ENCODE measurements at regions not wholly inside any gene's neighbourhood (a gene's known extent, or its start where the extent isn't known, plus 50 kb on each side); places are given as distances from the start of the nearest gene placed in this dataset.
A peak's percentile ranks its signal among the peaks of the same experiment; 100 is the strongest.

- Histone ChIP-seq H3K4me1 (no peaks in the 10 kb centered on the region), H3K4me3 (no peak overlapping the region), H3K27me3 (ENCODE audit: low read depth) (no peaks in the 10 kb centered on the region), H3K27ac (no peak overlapping the region), H3K36me3 (no peaks in the 10 kb centered on the region), H3K9me3 (no peaks in the 10 kb centered on the region)
- TF ChIP-seq CTCF (IDR thresholded peaks at IDR 0.05), result no peak
- ATAC-seq (no peak), DNase-seq (no peak)
- intact Hi-C loops (cut with DNase I), result no loop called here
These were observed 584.2 kb upstream of the SLITRK1 start for GRCh38 chr13:84466461-84466860.

GRCh38 chr13:84460989-84461388 is 578.7 kb upstream of the SLITRK1 start:
- intact Hi-C loops (cut with DNase I), result no loop called here
- Histone ChIP-seq H3K27me3 (ENCODE audit: low read depth) (no peaks in the 10 kb centered on the region), H3K36me3 (no peaks in the 10 kb centered on the region), H3K4me3 (no peak overlapping the region), H3K27ac (no peak overlapping the region), H3K4me1 (no peaks in the 10 kb centered on the region), H3K9me3 (no peaks in the 10 kb centered on the region)
- DNase-seq (no peak), ATAC-seq (no peak)
- no peak for TF ChIP-seq CTCF (IDR thresholded peaks at IDR 0.05)

GRCh38 chr13:84455143-84455905 is 573.0 kb upstream of the SLITRK1 start:
- no peaks in the 10 kb centered on the region for H3K27me3 ChIP-seq (ENCODE audit: low read depth)
- intact Hi-C loops (cut with DNase I), result no loop called here
- ATAC-seq (no peak), DNase-seq (no peak)
- no peaks in the 10 kb centered on the region for H3K4me1 ChIP-seq
- H3K9me3 ChIP-seq, result no peaks in the 10 kb centered on the region
- no peaks in the 10 kb centered on the region for H3K36me3 ChIP-seq
- H3K4me3 ChIP-seq, result no peak overlapping the region
- TF ChIP-seq CTCF (IDR thresholded peaks at IDR 0.05), result no peak
- H3K27ac ChIP-seq, result no peak overlapping the region

- ATAC-seq, result no peak
- Histone ChIP-seq H3K27ac (no peak overlapping the region), H3K27me3 (ENCODE audit: low read depth) (no peaks in the 10 kb centered on the region), H3K9me3 (no peaks in the 10 kb centered on the region), H3K4me1 (no peaks in the 10 kb centered on the region), H3K4me3 (no peak overlapping the region), H3K36me3 (no peaks in the 10 kb centered on the region)
- intact Hi-C loops (cut with DNase I), result no loop called here
- DNase-seq, result peak; percentile 23
- no peak for TF ChIP-seq CTCF (IDR thresholded peaks at IDR 0.05)
These were observed 565.3 kb upstream of the SLITRK1 start for GRCh38 chr13:84447640-84447978.

- TF ChIP-seq CTCF (IDR thresholded peaks at IDR 0.05), result no peak
- ATAC-seq, result no peak
- intact Hi-C loops (cut with DNase I), result no loop called here
These were observed 564.8 kb upstream of the SLITRK1 start for GRCh38 chr13:84446972-84447639.

More at GRCh38 chr13:84446972-84447639, 564.8 kb upstream of the SLITRK1 start:
- Histone ChIP-seq H3K4me3 (no peak overlapping the region), H3K9me3 (no peaks in the 10 kb centered on the region), H3K27ac (no peak overlapping the region), H3K4me1 (no peaks in the 10 kb centered on the region), H3K27me3 (ENCODE audit: low read depth) (no peaks in the 10 kb centered on the region), H3K36me3 (no peaks in the 10 kb centered on the region)
- no peak for DNase-seq
